Astrocyte of the cerebellum (primary cell): ENCODE measurements at regions not wholly inside any gene's neighbourhood (a gene's known extent, or its start where the extent isn't known, plus 50 kb on each side); places are given as distances from the start of the nearest gene placed in this dataset.
A peak's percentile ranks its signal among the peaks of the same experiment; 100 is the strongest.

Source experiments
- DNase-seq: peaks from one replicate; pipeline ENCODE4 v3.0.0-alpha.2; 2011; ENCODE audit warnings: low read depth
- H3K4me3 ChIP-seq: 2 replicates; pipeline ENCODE4 v1.5.1; 2011; ENCODE audit warnings: mild to moderate bottlenecking, low read depth, low read length, moderate library complexity
- CTCF ChIP-seq: IDR thresholded peaks from 2 replicates; pipeline ENCODE4 v1.5.1; 2012; ENCODE audit warnings: low read length, low read depth, moderate library complexity, mild to moderate bottlenecking; ENCODE audit errors: missing control alignments
- in situ Hi-C: cut with HindIII; loops from 2 replicates; pipeline ENCODE4 v1.10.0; 2017; ENCODE audit warnings: low sequenced_read_pairs

DNA sequence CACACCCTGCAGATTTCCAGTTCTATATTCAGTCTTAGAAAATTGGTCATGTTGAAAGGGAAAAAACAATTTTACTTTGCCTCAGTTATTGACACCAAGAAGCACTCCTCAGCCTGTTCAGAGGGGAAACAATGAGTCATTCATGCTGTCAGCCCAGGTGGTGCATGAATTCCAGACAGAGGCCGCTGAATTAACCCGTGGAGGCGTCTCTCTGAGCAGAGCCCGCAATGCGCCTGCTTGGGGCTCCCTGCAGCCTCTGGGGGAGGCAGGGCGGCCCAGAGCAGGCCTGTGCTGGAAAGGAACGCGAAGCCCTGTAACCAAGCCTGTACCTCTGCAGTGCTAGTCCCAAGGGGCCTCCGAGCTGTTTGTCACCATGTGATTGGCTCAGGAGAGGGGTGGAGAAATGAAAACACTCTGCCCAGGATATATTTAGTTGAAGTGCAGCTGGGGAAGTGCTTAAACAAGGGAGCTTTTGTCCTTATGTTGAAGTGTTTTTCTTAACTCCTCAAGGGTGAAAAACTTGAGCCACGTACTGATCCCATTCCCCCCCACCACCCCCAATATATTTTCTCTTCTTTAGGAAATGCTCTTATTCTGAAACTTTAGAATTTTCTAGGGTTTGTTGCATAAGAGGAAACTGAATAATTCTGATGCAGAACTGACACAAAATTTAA is 68.3 kb upstream of the CHD2 start:
- in situ Hi-C loops = no loop called here
- no peak for TF ChIP-seq CTCF
- peak; percentile 95 for DNase-seq
- peak overlapping the region; percentile 2 for H3K4me3 ChIP-seq

DNA sequence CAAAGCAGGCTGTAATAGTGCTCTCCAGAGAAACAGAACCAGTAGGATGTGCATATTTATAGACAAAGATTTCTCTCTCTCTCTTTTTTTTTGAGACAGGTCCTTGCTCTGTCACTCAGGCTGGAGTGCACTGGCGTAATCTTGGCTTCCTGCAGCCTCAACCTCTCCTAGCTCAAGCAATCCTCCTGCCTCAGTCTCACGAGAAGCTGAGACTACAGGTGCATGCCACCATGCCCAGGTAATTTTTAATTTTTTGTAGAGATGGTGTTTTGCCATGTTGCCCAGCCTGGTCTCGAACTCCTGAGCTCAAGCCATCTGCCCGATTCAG is 67.1 kb upstream of the CHD2 start:
- H3K4me3 ChIP-seq = no peak overlapping the region
- TF ChIP-seq CTCF = no peak
- in situ Hi-C loops = no loop called here
- no peak for DNase-seq

GRCh38 chr15:92833493-92834271 is 66.4 kb upstream of the CHD2 start:
- no peak overlapping the region for H3K4me3 ChIP-seq
- TF ChIP-seq CTCF = no peak
- DNase-seq = no peak
- in situ Hi-C loops = no loop called here

GRCh38 chr15:92839696-92840095 is 60.4 kb upstream of the CHD2 start:
- DNase-seq = no peak
- in situ Hi-C loops = no loop called here
- TF ChIP-seq CTCF = no peak
- no peak overlapping the region for H3K4me3 ChIP-seq

DNA sequence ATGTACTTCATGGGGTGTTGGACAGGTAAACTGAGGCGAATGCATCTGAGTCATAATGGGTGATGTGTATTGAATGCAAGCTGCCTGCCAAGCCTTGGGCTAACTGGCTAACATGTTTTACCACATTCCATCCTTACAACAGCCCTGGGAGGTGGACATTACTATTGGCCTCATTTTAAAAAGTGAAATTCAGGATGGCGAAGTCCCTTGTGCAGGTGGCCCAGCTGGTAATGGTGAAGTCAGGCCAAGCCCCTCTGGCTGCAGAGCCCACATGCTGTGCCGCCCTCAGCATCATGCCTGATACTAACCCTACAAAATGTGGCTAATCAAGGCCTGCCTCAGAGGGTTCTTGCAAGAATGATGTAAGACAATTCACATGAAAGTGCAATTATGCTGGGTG is 60.0 kb upstream of the CHD2 start:
- TF ChIP-seq CTCF = no peak
- no peak overlapping the region for H3K4me3 ChIP-seq
- in situ Hi-C loops = no loop called here
- DNase-seq = no peak

- in situ Hi-C loops = no loop called here
Measured at GRCh38 chr15:92843326-92843725, 56.8 kb upstream of the CHD2 start.

More at GRCh38 chr15:92843326-92843725, 56.8 kb upstream of the CHD2 start:
- no peak for DNase-seq
- no peak overlapping the region for H3K4me3 ChIP-seq
- TF ChIP-seq CTCF = no peak
